Keratinocyte (primary cell): ENCODE measurements at regions not wholly inside any gene's neighbourhood (a gene's known extent, or its start where the extent isn't known, plus 50 kb on each side); places are given as distances from the start of the nearest gene placed in this dataset.

Experiments
- DNase-seq: peaks from one replicate; pipeline ENCODE4 v3.0.0-alpha.2; 2011; ENCODE audit warnings: low read depth, missing footprints, low spot score
- FAIRE-seq: peaks from 2 replicates; lab custom pipeline; 2011; peaks lifted over from hg19 to GRCh38; lab: Jason Lieb, UNC
- H2AFZ ChIP-seq: 2 replicates; pipeline ENCODE4 v1.6.0; 2012; ENCODE audit warnings: low read length, control low read depth, inconsistent platforms; ENCODE audit not compliant: control insufficient read depth
- H3K27ac ChIP-seq: 2 replicates; pipeline ENCODE4 v1.5.1; 2011; ENCODE audit warnings: low read length; ENCODE audit not compliant: control insufficient read depth, insufficient read depth
- H3K27me3 ChIP-seq: 3 replicates; pipeline ENCODE4 v1.6.0; 2011; ENCODE audit warnings: low read length; ENCODE audit not compliant: control insufficient read depth, insufficient read depth; ENCODE audit errors: extremely low read depth
- H3K36me3 ChIP-seq, 2 experiments: 2 replicates in 1 of 2; 3 replicates in 1 of 2; pipeline ENCODE4 v1.5.1; 2011; ENCODE audit warnings: low read length in 2 of 2, mild to moderate bottlenecking in 1 of 2; ENCODE audit not compliant: control insufficient read depth in 2 of 2, insufficient read depth in 2 of 2; ENCODE audit errors: extremely low read depth in 1 of 2
- H3K4me1 ChIP-seq: 3 replicates; pipeline ENCODE4 v1.5.1; 2011; ENCODE audit warnings: low read length; ENCODE audit not compliant: control insufficient read depth, insufficient read depth; ENCODE audit errors: extremely low read depth
- H3K4me2 ChIP-seq: 3 replicates; pipeline ENCODE4 v1.6.0; 2011; ENCODE audit warnings: low read depth, low read length; ENCODE audit not compliant: control insufficient read depth, insufficient read depth; ENCODE audit errors: extremely low read depth
- H3K4me3 ChIP-seq, 3 experiments: fragments of 200-600 bp in 1 of 3; sonication (generic) in 1 of 3; 2 replicates in 2 of 3; 3 replicates in 1 of 3; pipeline ENCODE4 v1.5.1; 2011 to 2016; ENCODE audit warnings: low read length in 3 of 3, mild to moderate bottlenecking in 3 of 3, control low read depth in 2 of 3, inconsistent platforms in 1 of 3, low read depth in 1 of 3, mixed read lengths in 1 of 3, mixed run types in 1 of 3, moderate library complexity in 1 of 3; ENCODE audit not compliant: control insufficient read depth in 2 of 3, insufficient read depth in 2 of 3; ENCODE audit errors: extremely low read depth in 1 of 3
- H3K79me2 ChIP-seq: 2 replicates; pipeline ENCODE4 v1.6.0; 2012; ENCODE audit warnings: low read length; ENCODE audit not compliant: control insufficient read depth, insufficient read depth
- H3K9ac ChIP-seq: 3 replicates; pipeline ENCODE4 v1.6.0; 2011; ENCODE audit warnings: low read length; ENCODE audit not compliant: control insufficient read depth, insufficient read depth; ENCODE audit errors: extremely low read depth
- H3K9me1 ChIP-seq: 3 replicates; pipeline ENCODE4 v1.6.0; 2011; ENCODE audit warnings: low read length; ENCODE audit not compliant: control insufficient read depth, insufficient read depth; ENCODE audit errors: extremely low read depth
- H3K9me3 ChIP-seq: 2 replicates; pipeline ENCODE4 v1.5.1; 2012; ENCODE audit warnings: low read depth, low read length; ENCODE audit not compliant: control insufficient read depth
- H4K20me1 ChIP-seq: 3 replicates; pipeline ENCODE4 v1.6.0; 2011; ENCODE audit warnings: low read length; ENCODE audit not compliant: control insufficient read depth, insufficient read depth; ENCODE audit errors: extremely low read depth
- CTCF ChIP-seq, 3 experiments: IDR thresholded peaks in 1 of 3; conservative IDR thresholded peaks in 1 of 3; optimal IDR thresholded peaks in 1 of 3; 2 replicates in 2 of 3; 3 replicates in 1 of 3; pipeline versions ENCODE3 to v1.5.1; 2011; ENCODE audit warnings: low read length in 3 of 3, mild to moderate bottlenecking in 3 of 3, moderate library complexity in 2 of 3, control low read depth in 1 of 3, inconsistent platforms in 1 of 3; ENCODE audit not compliant: insufficient read depth in 2 of 3; ENCODE audit errors: extremely low read depth in 1 of 3
- EZH2 ChIP-seq: IDR thresholded peaks from one replicate; pipeline ENCODE4 v1.6.1; 2012; ENCODE audit warnings: inconsistent platforms, mild to moderate bottlenecking, low read length, moderate library complexity
- dilution Hi-C: fragments of 300-500 bp; cut with MboI; formaldehyde crosslinking; loops from one replicate; pipeline ENCODE4 v1.7.0; 2020; ENCODE audit warnings: low sequenced_read_pairs; ENCODE audit not compliant: extremely low pct_ligation_motif_present

GRCh38 chr5:29203049-29203448 lies 1990.4 kb upstream of the CDH6 start:
- FAIRE-seq (no peak), DNase-seq (no peak)
- H3K36me3 ChIP-seq = no peaks in the 10 kb centered on the region
- no peaks in the 10 kb centered on the region for H3K9me1 ChIP-seq
- H3K4me3 ChIP-seq = no peak overlapping the region
- no peaks in the 10 kb centered on the region for H3K27me3 ChIP-seq
- H3K79me2 ChIP-seq = no peaks in the 10 kb centered on the region
- no peak overlapping the region for H3K9ac ChIP-seq
- no peak overlapping the region for H3K4me2 ChIP-seq
- no peaks in the 10 kb centered on the region for H3K9me3 ChIP-seq
- dilution Hi-C loops = no loop called here
- no peak overlapping the region for H2AFZ ChIP-seq
- H3K4me1 ChIP-seq = no peaks in the 10 kb centered on the region
- H4K20me1 ChIP-seq = no peaks in the 10 kb centered on the region
- no peak for TF ChIP-seq CTCF (optimal IDR thresholded peaks at IDR 0.05 in 1 of 3, IDR thresholded peaks at IDR 0.05 in 1 of 3, conservative IDR thresholded peaks at IDR 0.05 in 1 of 3; ENCODE audit: extremely low read depth in 1 of 3, insufficient read depth in 2 of 3, low read length in 3 of 3)
- TF ChIP-seq EZH2 = no peak
- no peak overlapping the region for H3K27ac ChIP-seq

GRCh38 chr5:29197631-29198454 lies 1995.6 kb upstream of the CDH6 start:
- dilution Hi-C loops = no loop called here
- TF ChIP-seq CTCF (optimal IDR thresholded peaks at IDR 0.05 in 1 of 3, IDR thresholded peaks at IDR 0.05 in 1 of 3, conservative IDR thresholded peaks at IDR 0.05 in 1 of 3; ENCODE audit: extremely low read depth in 1 of 3, insufficient read depth in 2 of 3, low read length in 3 of 3) (no peak), EZH2 (no peak)
- no peak overlapping the region for H3K27ac ChIP-seq
- no peak overlapping the region for H3K9ac ChIP-seq
- H3K36me3 ChIP-seq = no peaks in the 10 kb centered on the region
- no peaks in the 10 kb centered on the region for H4K20me1 ChIP-seq
- H3K4me1 ChIP-seq = no peaks in the 10 kb centered on the region
- no peaks in the 10 kb centered on the region for H3K9me3 ChIP-seq
- H3K79me2 ChIP-seq = no peaks in the 10 kb centered on the region
- no peaks in the 10 kb centered on the region for H3K27me3 ChIP-seq
- H3K4me3 ChIP-seq = no peak overlapping the region
- H2AFZ ChIP-seq = no peak overlapping the region
- DNase-seq (no peak), FAIRE-seq (no peak)
- H3K9me1 ChIP-seq = no peaks in the 10 kb centered on the region
- no peak overlapping the region for H3K4me2 ChIP-seq
